Endodermal cell (in vitro differentiated cells): ENCODE measurements at regions not wholly inside any gene's neighbourhood (a gene's known extent, or its start where the extent isn't known, plus 50 kb on each side); places are given as distances from the start of the nearest gene placed in this dataset.

Experiments
- DNase-seq: peaks from one replicate; pipeline ENCODE4 v3.0.0-alpha.2; 2017
- H3K27ac ChIP-seq: 2 replicates; pipeline ENCODE4 v1.5.1; 2013; ENCODE audit warnings: mild to moderate bottlenecking, low read depth, low read length, moderate library complexity
- H3K27me3 ChIP-seq: 2 replicates; pipeline ENCODE4 v1.6.1; 2013; ENCODE audit warnings: mild to moderate bottlenecking, low read length, moderate library complexity; ENCODE audit not compliant: insufficient read depth, control insufficient read depth, poor library complexity, severe bottlenecking
- H3K36me3 ChIP-seq: 2 replicates; pipeline ENCODE4 v1.7.0; 2013; ENCODE audit warnings: mild to moderate bottlenecking, low read length, moderate library complexity; ENCODE audit not compliant: control insufficient read depth, insufficient read depth
- H3K4me1 ChIP-seq: one replicate; pipeline ENCODE4 v1.7.0; 2013; ENCODE audit warnings: low read length; ENCODE audit not compliant: control insufficient read depth, insufficient read depth
- H3K4me3 ChIP-seq: 2 replicates; pipeline ENCODE4 v1.5.1; 2013; ENCODE audit warnings: mild to moderate bottlenecking, low read length, moderate library complexity
- H3K9ac ChIP-seq: 2 replicates; pipeline ENCODE4 v1.6.1; 2013; ENCODE audit warnings: mild to moderate bottlenecking, low read length, moderate library complexity; ENCODE audit not compliant: poor library complexity, severe bottlenecking; ENCODE audit errors: extremely low read depth
- H3K9me3 ChIP-seq: 2 replicates; pipeline ENCODE4 v1.6.1; 2013; ENCODE audit warnings: mild to moderate bottlenecking, low read length, moderate library complexity; ENCODE audit not compliant: control insufficient read depth
- H3K27ac Mint-ChIP-seq: 2 replicates; pipeline ENCODE4 v1.8.0; 2020; ENCODE audit warnings: mixed read lengths
- H3K27me3 Mint-ChIP-seq: 2 replicates; pipeline ENCODE4 v1.8.0; 2021; ENCODE audit warnings: mild to moderate bottlenecking, mixed read lengths; ENCODE audit not compliant: insufficient read depth
- H3K36me3 Mint-ChIP-seq: 2 replicates; pipeline ENCODE4 v1.8.0; 2020; ENCODE audit warnings: low read depth, mixed read lengths
- H3K4me1 Mint-ChIP-seq: 2 replicates; pipeline ENCODE4 v1.8.0; 2020; ENCODE audit warnings: mixed read lengths
- H3K4me3 Mint-ChIP-seq: 2 replicates; pipeline ENCODE4 v1.8.0; 2020; ENCODE audit warnings: mild to moderate bottlenecking, moderate library complexity, mixed read lengths
- H3K9me3 Mint-ChIP-seq: 2 replicates; pipeline ENCODE4 v1.8.0; 2020; ENCODE audit warnings: mild to moderate bottlenecking, mixed read lengths
- WGBS, 2 experiments: methylation state at CpG; one replicate each; pipeline versions ENCODE4 v1.1.5 to v1.1.7; 2013; ENCODE audit warnings: missing lambda C conversion rate in 2 of 2, mixed read lengths in 1 of 2; ENCODE audit not compliant: insufficient coverage in 1 of 2, insufficient read length in 1 of 2; 5-methylcytosine and 5-hydroxymethylcytosine counted together
- TF ChIP-seq, protein P1 (sequence below): fragments of 200-600 bp; sonication (generic); conservative IDR thresholded peaks from 2 replicates; pipeline ENCODE4 v1.5.0; 2021; ENCODE audit warnings: antibody characterized with exemption, mild to moderate bottlenecking

- H3K4me3 Mint-ChIP-seq: no peak overlapping the region
- TF ChIP-seq, protein P1, sequence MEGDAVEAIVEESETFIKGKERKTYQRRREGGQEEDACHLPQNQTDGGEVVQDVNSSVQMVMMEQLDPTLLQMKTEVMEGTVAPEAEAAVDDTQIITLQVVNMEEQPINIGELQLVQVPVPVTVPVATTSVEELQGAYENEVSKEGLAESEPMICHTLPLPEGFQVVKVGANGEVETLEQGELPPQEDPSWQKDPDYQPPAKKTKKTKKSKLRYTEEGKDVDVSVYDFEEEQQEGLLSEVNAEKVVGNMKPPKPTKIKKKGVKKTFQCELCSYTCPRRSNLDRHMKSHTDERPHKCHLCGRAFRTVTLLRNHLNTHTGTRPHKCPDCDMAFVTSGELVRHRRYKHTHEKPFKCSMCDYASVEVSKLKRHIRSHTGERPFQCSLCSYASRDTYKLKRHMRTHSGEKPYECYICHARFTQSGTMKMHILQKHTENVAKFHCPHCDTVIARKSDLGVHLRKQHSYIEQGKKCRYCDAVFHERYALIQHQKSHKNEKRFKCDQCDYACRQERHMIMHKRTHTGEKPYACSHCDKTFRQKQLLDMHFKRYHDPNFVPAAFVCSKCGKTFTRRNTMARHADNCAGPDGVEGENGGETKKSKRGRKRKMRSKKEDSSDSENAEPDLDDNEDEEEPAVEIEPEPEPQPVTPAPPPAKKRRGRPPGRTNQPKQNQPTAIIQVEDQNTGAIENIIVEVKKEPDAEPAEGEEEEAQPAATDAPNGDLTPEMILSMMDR: no peak
- Histone ChIP-seq H3K9ac (no peak overlapping the region), H3K36me3 (no peaks in the 10 kb centered on the region), H3K27me3 (no peaks in the 10 kb centered on the region), H3K4me1 (no peaks in the 10 kb centered on the region), H3K4me3 (no peak overlapping the region), H3K27ac (no peak overlapping the region), H3K9me3 (no peaks in the 10 kb centered on the region)
- DNase-seq: no peak
- no peaks in the 10 kb centered on the region for H3K4me1 Mint-ChIP-seq
- H3K27me3 Mint-ChIP-seq: peaks cover 4% of the 10 kb centered on the region
- no peak overlapping the region for H3K27ac Mint-ChIP-seq
- 80 to 83% methylated on average over 2 of the region's 2 CpGs for WGBS, 2 experiments
- no peaks in the 10 kb centered on the region for H3K36me3 Mint-ChIP-seq
- H3K9me3 Mint-ChIP-seq: no peaks in the 10 kb centered on the region
These were observed 135.4 kb upstream of the MAP1B start for GRCh38 chr5:71971862-71972261.

GRCh38 chr5:71972777-71973473, 134.3 kb upstream of the MAP1B start:
- Histone ChIP-seq H3K9me3 (no peaks in the 10 kb centered on the region), H3K9ac (no peak overlapping the region), H3K27me3 (no peaks in the 10 kb centered on the region), H3K27ac (no peak overlapping the region), H3K4me1 (no peaks in the 10 kb centered on the region), H3K4me3 (no peak overlapping the region), H3K36me3 (no peaks in the 10 kb centered on the region)
- TF ChIP-seq, protein P1: no peak
- no peaks in the 10 kb centered on the region for H3K36me3 Mint-ChIP-seq
- no peaks in the 10 kb centered on the region for H3K9me3 Mint-ChIP-seq
- H3K27me3 Mint-ChIP-seq: peaks cover 4% of the 10 kb centered on the region
- H3K27ac Mint-ChIP-seq: no peak overlapping the region
- no peaks in the 10 kb centered on the region for H3K4me1 Mint-ChIP-seq
- H3K4me3 Mint-ChIP-seq: no peak overlapping the region
- DNase-seq: no peak
- WGBS, 2 experiments: 91 to 92% methylated on average over 5 to 8 of the region's 8 CpGs

DNA sequence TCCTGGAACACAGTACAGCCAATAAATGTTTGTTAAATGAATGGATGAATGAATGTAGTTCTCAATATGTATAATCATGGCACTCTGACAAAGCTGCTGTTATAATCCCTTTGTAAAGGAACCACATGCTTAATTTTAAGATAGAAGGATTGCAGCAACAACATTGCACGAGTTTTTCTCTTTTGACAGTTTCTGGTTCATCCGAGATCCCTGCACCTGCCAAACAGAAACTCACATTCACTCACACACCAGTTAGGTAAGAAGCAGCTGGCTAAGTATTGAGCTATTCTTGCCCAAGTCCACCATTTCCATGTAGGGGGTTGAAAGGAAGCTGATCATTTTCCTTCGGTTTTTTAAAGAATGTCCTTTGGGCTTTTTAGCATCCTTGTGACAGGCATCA, 133.7 kb upstream of the MAP1B start:
- Mint-ChIP-seq H3K27me3 (peaks cover 4% of the 10 kb centered on the region), H3K9me3 (no peaks in the 10 kb centered on the region), H3K4me3 (no peak overlapping the region), H3K36me3 (no peaks in the 10 kb centered on the region), H3K4me1 (no peaks in the 10 kb centered on the region), H3K27ac (no peak overlapping the region)
- H3K36me3 ChIP-seq: no peaks in the 10 kb centered on the region
- H3K9me3 ChIP-seq: no peaks in the 10 kb centered on the region
- H3K27me3 ChIP-seq: no peaks in the 10 kb centered on the region
- TF ChIP-seq, protein P1: no peak
- DNase-seq: no peak
- WGBS, 2 experiments: 80 to 82% methylated on average over 1 to 3 of the region's 3 CpGs
- no peaks in the 10 kb centered on the region for H3K4me1 ChIP-seq
- no peak overlapping the region for H3K27ac ChIP-seq
- H3K9ac ChIP-seq: no peak overlapping the region
- no peak overlapping the region for H3K4me3 ChIP-seq
